Right atrium auricular region (tissue), 2 donors: ENCODE measurements at regions not wholly inside any gene's neighbourhood (a gene's known extent, or its start where the extent isn't known, plus 50 kb on each side); places are given as distances from the start of the nearest gene placed in this dataset.

Experiments
- DNase-seq: peaks from one replicate; pipeline ENCODE4 v3.0.0-alpha.2; 2019; ENCODE audit warnings: low spot score
- H3K27ac ChIP-seq, 2 donors: fragments of 200-600 bp; sonication (generic); 1 replicate in 1 of 2; 2 replicates in 1 of 2; pipeline ENCODE4 v1.5.1; 2016 to 2019
- H3K27me3 ChIP-seq, 2 donors: fragments of 200-600 bp; sonication (generic); one replicate each; pipeline versions ENCODE4 v1.5.1 to v1.6.0; 2017 to 2019
- H3K36me3 ChIP-seq: fragments of 200-600 bp; sonication (generic); one replicate; pipeline ENCODE4 v1.5.1; 2016
- H3K4me1 ChIP-seq, 2 donors: fragments of 200-600 bp; sonication (generic); one replicate each; pipeline versions ENCODE4 v1.5.1 to v1.6.0; 2017 to 2019
- H3K4me3 ChIP-seq, 2 donors: fragments of 200-600 bp; sonication (generic); 1 replicate in 1 of 2; 2 replicates in 1 of 2; pipeline ENCODE4 v1.5.1; 2017 to 2019; ENCODE audit warnings: mild to moderate bottlenecking in 1 of 2, moderate library complexity in 1 of 2
- H3K9me3 ChIP-seq, 2 donors: fragments of 200-600 bp; sonication (generic); one replicate each; pipeline ENCODE4 v1.5.1; 2019
- CTCF ChIP-seq, 2 donors: fragments of 200-600 bp; sonication (generic); IDR thresholded peaks; one replicate each; pipeline ENCODE4 v1.5.1; 2019; ENCODE audit warnings: antibody characterized with exemption in 2 of 2

- no peaks in the 10 kb centered on the region for H3K27me3 ChIP-seq
- peaks cover 0 to 16% of the 10 kb centered on the region in 2 donors for H3K9me3 ChIP-seq
- H3K27ac ChIP-seq = no peak overlapping the region
- H3K36me3 ChIP-seq = no peaks in the 10 kb centered on the region
- no peak for TF ChIP-seq CTCF (IDR thresholded peaks at IDR 0.05)
- no peak for DNase-seq
- no peaks in the 10 kb centered on the region for H3K4me1 ChIP-seq
- H3K4me3 ChIP-seq = no peak overlapping the region
These were observed 360.4 kb downstream of the RAPGEF2 start for GRCh38 chr4:159463235-159463634.

GRCh38 chr4:159464302-159464701 is 361.4 kb downstream of the RAPGEF2 start:
- H3K36me3 ChIP-seq = no peaks in the 10 kb centered on the region
- H3K27me3 ChIP-seq = no peaks in the 10 kb centered on the region
- no peak for DNase-seq
- H3K9me3 ChIP-seq = peaks cover 0 to 16% of the 10 kb centered on the region in 2 donors
- no peak overlapping the region for H3K27ac ChIP-seq
- no peaks in the 10 kb centered on the region for H3K4me1 ChIP-seq
- no peak overlapping the region for H3K4me3 ChIP-seq
- TF ChIP-seq CTCF (IDR thresholded peaks at IDR 0.05) = no peak

- H3K36me3 ChIP-seq = no peaks in the 10 kb centered on the region
- TF ChIP-seq CTCF (IDR thresholded peaks at IDR 0.05) = no peak
- no peak overlapping the region for H3K4me3 ChIP-seq
- no peaks in the 10 kb centered on the region for H3K4me1 ChIP-seq
- H3K27ac ChIP-seq = no peak overlapping the region
- DNase-seq = no peak
- H3K27me3 ChIP-seq = no peaks in the 10 kb centered on the region
- H3K9me3 ChIP-seq = no peaks in the 10 kb centered on the region
These were observed 374.0 kb downstream of the RAPGEF2 start for GRCh38 chr4:159476886-159477285.

GRCh38 chr4:159480826-159481225 is 377.9 kb downstream of the RAPGEF2 start:
- Histone ChIP-seq H3K27me3 (no peaks in the 10 kb centered on the region), H3K36me3 (no peaks in the 10 kb centered on the region), H3K4me1 (no peaks in the 10 kb centered on the region), H3K9me3 (no peaks in the 10 kb centered on the region), H3K27ac (no peak overlapping the region), H3K4me3 (no peak overlapping the region)
- no peak for TF ChIP-seq CTCF (IDR thresholded peaks at IDR 0.05)
- no peak for DNase-seq

- TF ChIP-seq CTCF (IDR thresholded peaks at IDR 0.05) = no peak
These were observed 379.1 kb downstream of the RAPGEF2 start for GRCh38 chr4:159481936-159482335.

GRCh38 chr4:159483110-159483781 is 380.4 kb downstream of the RAPGEF2 start:
- no peaks in the 10 kb centered on the region for H3K9me3 ChIP-seq
- H3K36me3 ChIP-seq = no peaks in the 10 kb centered on the region
- no peak for TF ChIP-seq CTCF (IDR thresholded peaks at IDR 0.05)
- H3K4me1 ChIP-seq = no peaks in the 10 kb centered on the region
- H3K27ac ChIP-seq = no peak overlapping the region
- no peak overlapping the region for H3K4me3 ChIP-seq
- DNase-seq = no peak
- no peaks in the 10 kb centered on the region for H3K27me3 ChIP-seq

More at GRCh38 chr4:159481936-159482335, 379.1 kb downstream of the RAPGEF2 start:
- Histone ChIP-seq H3K4me3 (no peak overlapping the region), H3K4me1 (no peaks in the 10 kb centered on the region), H3K9me3 (no peaks in the 10 kb centered on the region), H3K27me3 (no peaks in the 10 kb centered on the region), H3K27ac (no peak overlapping the region), H3K36me3 (no peaks in the 10 kb centered on the region)
- no peak for DNase-seq
